ENCODE measurements at regions not wholly inside any gene's neighbourhood (a gene's known extent, or its start where the extent isn't known, plus 50 kb on each side); places are given as distances from the start of the nearest gene placed in this dataset.

DNA sequence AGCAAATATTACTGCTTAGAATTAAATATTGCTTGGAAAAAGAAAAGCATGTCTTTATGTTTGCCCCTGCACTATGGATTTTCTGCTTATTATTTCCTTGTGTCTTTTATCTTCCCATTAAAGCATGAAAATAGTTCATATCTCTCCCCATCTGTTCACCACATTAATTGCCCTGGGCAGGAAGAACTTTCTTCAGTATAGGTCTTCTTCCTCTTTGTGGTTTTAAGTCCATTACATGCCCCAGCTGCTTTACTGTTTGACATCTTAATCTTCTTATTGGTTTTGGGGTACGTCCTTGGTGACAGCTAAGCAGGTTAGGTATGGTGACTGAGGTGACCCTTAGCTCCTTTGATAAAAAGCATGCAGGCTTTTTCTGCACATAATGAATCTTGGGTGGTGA is 157.3 kb downstream of the AASDH start:
- H3K4me1 Mint-ChIP-seq (ENCODE audit: unreplicated experiment): no peaks in the 10 kb centered on the region
- H3K27ac Mint-ChIP-seq (ENCODE audit: unreplicated experiment): no peak overlapping the region
- H3K27me3 Mint-ChIP-seq (ENCODE audit: unreplicated experiment): no peaks in the 10 kb centered on the region
- no peak for DNase-seq (ENCODE audit: low spot score)
- TF ChIP-seq, protein P1, sequence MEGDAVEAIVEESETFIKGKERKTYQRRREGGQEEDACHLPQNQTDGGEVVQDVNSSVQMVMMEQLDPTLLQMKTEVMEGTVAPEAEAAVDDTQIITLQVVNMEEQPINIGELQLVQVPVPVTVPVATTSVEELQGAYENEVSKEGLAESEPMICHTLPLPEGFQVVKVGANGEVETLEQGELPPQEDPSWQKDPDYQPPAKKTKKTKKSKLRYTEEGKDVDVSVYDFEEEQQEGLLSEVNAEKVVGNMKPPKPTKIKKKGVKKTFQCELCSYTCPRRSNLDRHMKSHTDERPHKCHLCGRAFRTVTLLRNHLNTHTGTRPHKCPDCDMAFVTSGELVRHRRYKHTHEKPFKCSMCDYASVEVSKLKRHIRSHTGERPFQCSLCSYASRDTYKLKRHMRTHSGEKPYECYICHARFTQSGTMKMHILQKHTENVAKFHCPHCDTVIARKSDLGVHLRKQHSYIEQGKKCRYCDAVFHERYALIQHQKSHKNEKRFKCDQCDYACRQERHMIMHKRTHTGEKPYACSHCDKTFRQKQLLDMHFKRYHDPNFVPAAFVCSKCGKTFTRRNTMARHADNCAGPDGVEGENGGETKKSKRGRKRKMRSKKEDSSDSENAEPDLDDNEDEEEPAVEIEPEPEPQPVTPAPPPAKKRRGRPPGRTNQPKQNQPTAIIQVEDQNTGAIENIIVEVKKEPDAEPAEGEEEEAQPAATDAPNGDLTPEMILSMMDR (IDR thresholded peaks at IDR 0.05; ENCODE audit: unreplicated experiment): no peak
- H3K9me3 Mint-ChIP-seq (ENCODE audit: unreplicated experiment): no peaks in the 10 kb centered on the region
- H3K4me3 Mint-ChIP-seq (ENCODE audit: unreplicated experiment): no peak overlapping the region
- H3K36me3 Mint-ChIP-seq (ENCODE audit: low read depth, unreplicated experiment): peaks cover 14% of the 10 kb centered on the region

DNA sequence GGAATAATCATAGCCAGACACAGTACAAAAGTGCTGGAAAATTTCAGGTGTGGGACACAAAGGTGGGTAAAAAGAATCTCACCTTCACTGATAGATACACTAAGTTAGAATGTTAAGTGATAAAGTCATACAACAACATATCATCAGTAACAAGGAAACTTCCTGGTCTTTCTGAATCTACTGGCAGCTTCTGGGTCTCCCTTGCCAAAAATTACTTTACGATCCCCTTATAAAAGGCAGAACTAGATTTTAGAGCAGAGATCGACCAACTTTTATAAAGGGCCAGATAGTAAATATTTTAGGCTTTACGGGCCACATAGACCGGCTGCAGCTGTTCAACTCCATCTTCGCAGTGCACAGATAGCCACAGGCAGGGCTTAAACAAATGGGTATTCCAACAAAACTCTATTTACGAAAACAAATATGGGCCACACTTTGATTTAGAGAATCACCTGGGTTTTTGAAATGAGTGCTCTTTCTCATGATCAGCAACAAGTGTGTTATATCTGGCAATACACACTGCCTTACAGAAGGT is 159.9 kb downstream of the AASDH start:
- H3K4me1 Mint-ChIP-seq (ENCODE audit: unreplicated experiment): no peaks in the 10 kb centered on the region
- no peaks in the 10 kb centered on the region for H3K27me3 Mint-ChIP-seq (ENCODE audit: unreplicated experiment)
- no peak for DNase-seq (ENCODE audit: low spot score)
- peaks cover 14% of the 10 kb centered on the region for H3K36me3 Mint-ChIP-seq (ENCODE audit: low read depth, unreplicated experiment)
- H3K4me3 Mint-ChIP-seq (ENCODE audit: unreplicated experiment): no peak overlapping the region
- TF ChIP-seq, protein P1 (IDR thresholded peaks at IDR 0.05; ENCODE audit: unreplicated experiment): no peak
- no peaks in the 10 kb centered on the region for H3K9me3 Mint-ChIP-seq (ENCODE audit: unreplicated experiment)
- no peak overlapping the region for H3K27ac Mint-ChIP-seq (ENCODE audit: unreplicated experiment)

DNA sequence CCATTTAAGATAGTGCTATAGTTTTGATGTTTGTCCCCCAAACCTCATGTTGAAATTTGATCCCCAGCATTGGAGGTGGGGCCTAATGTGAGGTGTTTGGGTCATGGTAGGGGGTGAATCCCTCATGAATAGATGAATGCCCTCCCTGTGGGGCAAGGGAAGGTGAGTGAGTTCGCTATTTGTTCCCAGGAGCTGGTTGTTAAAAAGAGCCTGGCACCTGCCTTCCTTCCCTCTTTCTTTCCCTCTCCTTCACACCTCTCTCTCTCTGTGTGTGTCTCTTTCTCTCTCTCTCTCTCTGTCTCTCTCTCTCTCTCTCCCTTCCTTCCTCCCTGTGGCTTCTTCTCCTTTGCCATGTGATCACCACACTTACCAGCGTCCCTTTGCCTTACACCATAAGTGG is 160.7 kb downstream of the AASDH start:
- Mint-ChIP-seq H3K27me3 (ENCODE audit: unreplicated experiment) (no peaks in the 10 kb centered on the region), H3K27ac (ENCODE audit: unreplicated experiment) (no peak overlapping the region), H3K4me1 (ENCODE audit: unreplicated experiment) (no peaks in the 10 kb centered on the region), H3K4me3 (ENCODE audit: unreplicated experiment) (no peak overlapping the region), H3K36me3 (ENCODE audit: low read depth, unreplicated experiment) (peaks cover 14% of the 10 kb centered on the region), H3K9me3 (ENCODE audit: unreplicated experiment) (no peaks in the 10 kb centered on the region)
- TF ChIP-seq, protein P1 (IDR thresholded peaks at IDR 0.05; ENCODE audit: unreplicated experiment): no peak
- DNase-seq (ENCODE audit: low spot score): no peak

DNA sequence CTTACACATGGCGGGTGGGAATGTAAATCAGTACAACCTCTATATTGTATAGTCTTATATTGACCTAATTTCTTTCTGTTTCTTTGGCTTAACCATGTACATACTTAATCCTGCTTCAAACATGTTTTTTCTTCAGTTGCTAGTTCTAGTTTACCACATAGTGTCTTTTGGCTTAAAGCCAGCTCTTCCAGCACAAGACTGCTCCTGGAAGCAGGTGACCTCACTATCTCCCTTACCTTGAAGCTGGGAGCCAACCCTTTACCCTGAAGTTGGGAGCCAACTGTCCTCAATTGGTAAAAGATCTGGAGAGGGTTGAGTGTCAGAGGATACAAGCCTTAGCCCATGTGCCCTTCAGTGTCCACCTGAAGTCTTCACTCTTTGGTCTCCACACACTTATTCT is 162.7 kb downstream of the AASDH start:
- Mint-ChIP-seq H3K4me1 (ENCODE audit: unreplicated experiment) (no peaks in the 10 kb centered on the region), H3K27ac (ENCODE audit: unreplicated experiment) (no peak overlapping the region), H3K4me3 (ENCODE audit: unreplicated experiment) (no peak overlapping the region), H3K9me3 (ENCODE audit: unreplicated experiment) (no peaks in the 10 kb centered on the region), H3K36me3 (ENCODE audit: low read depth, unreplicated experiment) (peaks cover 14% of the 10 kb centered on the region), H3K27me3 (ENCODE audit: unreplicated experiment) (no peaks in the 10 kb centered on the region)
- TF ChIP-seq, protein P1 (IDR thresholded peaks at IDR 0.05; ENCODE audit: unreplicated experiment): no peak
- DNase-seq (ENCODE audit: low spot score): no peak

DNA sequence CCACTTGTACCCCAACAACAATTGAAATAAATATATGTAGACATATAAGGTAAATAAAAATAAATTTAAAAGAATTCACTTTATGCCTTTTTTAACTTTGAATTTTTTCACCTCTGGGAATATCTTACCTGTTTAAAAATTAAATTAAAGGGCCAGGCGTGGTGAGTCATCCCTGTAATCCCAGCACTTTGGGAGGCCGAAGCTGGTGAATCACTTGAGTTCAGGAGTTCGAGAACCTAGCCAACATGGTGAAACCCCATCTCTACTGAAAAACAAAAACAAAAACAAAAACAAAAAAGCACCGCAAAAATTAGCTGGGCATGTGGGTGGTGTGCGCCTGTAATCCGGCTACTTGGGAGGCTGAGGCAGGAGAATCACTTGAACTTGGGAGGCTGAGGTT is 164.8 kb downstream of the AASDH start:
- Mint-ChIP-seq H3K36me3 (ENCODE audit: low read depth, unreplicated experiment) (no peaks in the 10 kb centered on the region), H3K27me3 (ENCODE audit: unreplicated experiment) (peaks cover 2% of the 10 kb centered on the region), H3K4me3 (ENCODE audit: unreplicated experiment) (no peak overlapping the region), H3K4me1 (ENCODE audit: unreplicated experiment) (no peaks in the 10 kb centered on the region), H3K9me3 (ENCODE audit: unreplicated experiment) (no peaks in the 10 kb centered on the region), H3K27ac (ENCODE audit: unreplicated experiment) (no peak overlapping the region)
- TF ChIP-seq, protein P1 (IDR thresholded peaks at IDR 0.05; ENCODE audit: unreplicated experiment): no peak
- no peak for DNase-seq (ENCODE audit: low spot score)
